Neural crest cell (in vitro differentiated cells): ENCODE measurements at regions not wholly inside any gene's neighbourhood (a gene's known extent, or its start where the extent isn't known, plus 50 kb on each side); places are given as distances from the start of the nearest gene placed in this dataset.

Experiments
- DNase-seq: peaks from one replicate; pipeline ENCODE4 v3.0.0; 2021; ENCODE audit warnings: low read depth, mixed read lengths, low spot score
- H3K27ac Mint-ChIP-seq: one replicate; pipeline ENCODE4 v1.8.0; 2021; ENCODE audit warnings: mild to moderate bottlenecking, mixed read lengths; ENCODE audit not compliant: unreplicated experiment
- H3K27me3 Mint-ChIP-seq: 2 replicates; pipeline ENCODE4 v1.8.0; 2021; ENCODE audit warnings: low read depth, mild to moderate bottlenecking, mixed read lengths
- H3K36me3 Mint-ChIP-seq: 2 replicates; pipeline ENCODE4 v1.8.0; 2021; ENCODE audit warnings: low read depth, mild to moderate bottlenecking, mixed read lengths
- H3K4me1 Mint-ChIP-seq: 2 replicates; pipeline ENCODE4 v1.8.0; 2021; ENCODE audit warnings: mixed read lengths
- H3K4me3 Mint-ChIP-seq: one replicate; pipeline ENCODE4 v1.8.0; 2021; ENCODE audit warnings: mild to moderate bottlenecking, mixed read lengths
- H3K9me3 Mint-ChIP-seq: 2 replicates; pipeline ENCODE4 v1.8.0; 2021; ENCODE audit warnings: mixed read lengths
- TF ChIP-seq, protein P1 (sequence below): fragments of 200-600 bp; sonication (generic); conservative IDR thresholded peaks from 2 replicates; pipeline ENCODE4 v1.5.0; 2021; ENCODE audit warnings: antibody characterized with exemption, mild to moderate bottlenecking

DNA sequence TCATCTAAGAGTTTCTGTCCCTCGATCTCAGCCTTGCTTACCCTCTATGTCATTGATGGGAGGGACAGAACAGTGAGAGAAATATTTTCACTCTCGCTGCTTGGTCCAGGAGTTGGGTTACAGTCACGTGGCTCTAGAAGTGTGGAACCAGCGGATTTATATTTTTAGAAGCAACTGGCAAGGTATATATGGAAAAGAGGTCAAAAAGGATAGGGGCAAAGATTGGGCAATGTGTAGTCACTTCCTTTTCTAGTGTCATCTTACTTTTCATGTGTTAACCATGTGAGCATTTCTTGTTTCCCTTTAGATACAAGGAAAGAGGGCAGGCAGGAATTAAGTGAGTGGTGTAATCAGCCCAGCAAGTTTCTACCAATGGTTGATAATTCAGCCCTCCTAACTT is 111.5 kb upstream of the ZNF366 start:
- H3K27ac Mint-ChIP-seq, result no peak overlapping the region

DNA sequence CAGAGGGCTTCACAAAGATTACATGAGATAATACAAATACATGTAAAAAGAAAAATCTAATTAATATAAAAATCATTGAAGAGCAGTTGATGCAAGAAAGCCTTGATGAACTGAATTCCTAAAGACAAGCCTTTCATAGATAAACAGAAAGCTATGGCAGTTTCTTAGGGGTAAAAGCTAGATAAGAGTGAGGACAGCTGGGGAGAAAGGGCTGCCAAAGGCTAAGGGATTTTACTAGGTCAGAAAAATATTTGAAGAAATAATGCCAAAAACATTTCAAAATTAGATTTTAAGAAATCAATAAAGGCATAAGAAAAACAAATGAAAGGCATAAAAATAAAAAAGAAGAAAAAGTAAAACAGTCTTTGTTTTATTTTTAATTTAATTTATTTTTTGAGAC is 107.9 kb upstream of the ZNF366 start:
- peaks cover 14% of the 10 kb centered on the region for H3K4me1 Mint-ChIP-seq
- DNase-seq, result no peak
- TF ChIP-seq, protein P1, sequence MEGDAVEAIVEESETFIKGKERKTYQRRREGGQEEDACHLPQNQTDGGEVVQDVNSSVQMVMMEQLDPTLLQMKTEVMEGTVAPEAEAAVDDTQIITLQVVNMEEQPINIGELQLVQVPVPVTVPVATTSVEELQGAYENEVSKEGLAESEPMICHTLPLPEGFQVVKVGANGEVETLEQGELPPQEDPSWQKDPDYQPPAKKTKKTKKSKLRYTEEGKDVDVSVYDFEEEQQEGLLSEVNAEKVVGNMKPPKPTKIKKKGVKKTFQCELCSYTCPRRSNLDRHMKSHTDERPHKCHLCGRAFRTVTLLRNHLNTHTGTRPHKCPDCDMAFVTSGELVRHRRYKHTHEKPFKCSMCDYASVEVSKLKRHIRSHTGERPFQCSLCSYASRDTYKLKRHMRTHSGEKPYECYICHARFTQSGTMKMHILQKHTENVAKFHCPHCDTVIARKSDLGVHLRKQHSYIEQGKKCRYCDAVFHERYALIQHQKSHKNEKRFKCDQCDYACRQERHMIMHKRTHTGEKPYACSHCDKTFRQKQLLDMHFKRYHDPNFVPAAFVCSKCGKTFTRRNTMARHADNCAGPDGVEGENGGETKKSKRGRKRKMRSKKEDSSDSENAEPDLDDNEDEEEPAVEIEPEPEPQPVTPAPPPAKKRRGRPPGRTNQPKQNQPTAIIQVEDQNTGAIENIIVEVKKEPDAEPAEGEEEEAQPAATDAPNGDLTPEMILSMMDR, result no peak
- H3K27ac Mint-ChIP-seq, result no peak overlapping the region
- no peaks in the 10 kb centered on the region for H3K9me3 Mint-ChIP-seq
- no peaks in the 10 kb centered on the region for H3K36me3 Mint-ChIP-seq
- H3K4me3 Mint-ChIP-seq, result no peak overlapping the region
- no peaks in the 10 kb centered on the region for H3K27me3 Mint-ChIP-seq

More for the DNA sequence above, 111.5 kb upstream of the ZNF366 start:
- peaks cover 5% of the 10 kb centered on the region for H3K4me1 Mint-ChIP-seq
- no peaks in the 10 kb centered on the region for H3K27me3 Mint-ChIP-seq
- TF ChIP-seq, protein P1, result no peak
- DNase-seq, result no peak
- no peaks in the 10 kb centered on the region for H3K9me3 Mint-ChIP-seq
- no peaks in the 10 kb centered on the region for H3K36me3 Mint-ChIP-seq
- no peak overlapping the region for H3K4me3 Mint-ChIP-seq

DNA sequence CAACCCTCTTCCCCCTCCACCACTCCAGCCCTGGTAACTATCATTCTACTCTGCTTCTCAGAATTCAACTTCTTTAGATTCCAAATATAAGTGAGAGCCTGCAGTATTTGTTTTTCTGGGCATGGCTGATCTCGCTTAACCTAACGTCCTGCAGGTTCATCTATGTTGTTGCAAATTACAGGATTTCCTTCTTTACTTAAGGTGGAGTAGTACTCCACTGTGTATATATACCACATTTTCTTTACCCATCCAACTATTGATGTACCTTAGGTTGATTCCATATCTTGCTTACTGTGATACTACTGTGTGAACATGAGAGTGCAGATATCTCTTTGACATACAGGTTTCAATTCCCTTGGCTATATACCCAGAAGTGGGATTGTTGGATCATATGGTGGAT is 106.3 kb upstream of the ZNF366 start:
- H3K9me3 Mint-ChIP-seq, result no peaks in the 10 kb centered on the region
- H3K4me1 Mint-ChIP-seq, result peaks cover 15% of the 10 kb centered on the region
- no peaks in the 10 kb centered on the region for H3K36me3 Mint-ChIP-seq
- no peak overlapping the region for H3K4me3 Mint-ChIP-seq
- no peaks in the 10 kb centered on the region for H3K27me3 Mint-ChIP-seq
- no peak for DNase-seq
- TF ChIP-seq, protein P1, result no peak
- H3K27ac Mint-ChIP-seq, result no peak overlapping the region

DNA sequence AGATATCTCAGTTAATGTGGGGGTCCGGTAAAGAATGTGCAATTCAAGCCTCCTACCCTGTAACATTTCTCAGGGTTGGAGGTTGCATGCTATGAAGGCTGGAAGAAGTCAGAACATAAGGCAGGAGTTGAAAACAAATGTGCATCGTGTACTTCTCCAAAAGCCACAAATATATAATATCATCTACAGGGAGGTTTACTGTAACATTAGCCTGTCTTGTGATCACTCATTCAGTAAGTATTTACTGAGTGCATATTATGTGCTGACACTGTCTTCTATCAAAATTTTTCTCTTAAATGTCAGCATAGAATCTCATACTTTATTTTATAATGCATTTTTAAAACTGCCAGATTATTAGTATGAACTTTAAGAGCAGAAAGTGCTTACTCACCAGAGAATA is 105.6 kb upstream of the ZNF366 start:
- Mint-ChIP-seq H3K27ac (no peak overlapping the region), H3K9me3 (no peaks in the 10 kb centered on the region), H3K27me3 (no peaks in the 10 kb centered on the region), H3K4me3 (no peak overlapping the region), H3K4me1 (peaks cover 22% of the 10 kb centered on the region), H3K36me3 (no peaks in the 10 kb centered on the region)
- TF ChIP-seq, protein P1, result no peak
- DNase-seq, result no peak

DNA sequence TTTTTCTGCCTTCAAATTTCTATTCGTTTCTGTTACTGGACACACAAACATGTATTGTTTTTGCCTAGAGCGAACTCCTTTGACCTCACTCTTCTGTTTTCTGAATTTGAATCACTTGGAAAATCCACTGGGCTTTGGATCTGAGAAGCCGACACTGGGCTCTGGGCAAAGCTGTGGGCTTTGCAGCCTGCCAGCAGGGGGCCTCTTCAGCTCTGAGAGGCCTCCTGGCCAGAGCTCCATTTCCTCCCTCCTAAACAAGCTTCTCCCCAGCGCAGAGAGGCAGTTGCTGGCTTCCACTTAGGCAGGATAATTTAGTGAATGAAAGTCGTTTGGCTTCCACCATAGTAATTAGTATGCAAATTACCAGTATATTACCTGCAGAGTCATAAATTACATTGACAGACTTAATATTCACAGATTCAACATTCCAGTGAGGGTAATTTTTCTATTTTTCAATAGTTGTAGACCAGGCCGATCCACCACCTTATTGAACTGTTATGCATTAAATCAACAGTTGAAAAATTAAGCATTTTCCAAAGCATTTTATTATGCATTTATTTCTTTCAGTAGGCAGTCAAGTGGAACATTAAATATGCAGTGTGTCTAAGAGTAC is 104.0 kb upstream of the ZNF366 start:
- H3K4me3 Mint-ChIP-seq, result no peak overlapping the region
- DNase-seq, result peak; percentile 64
- H3K27ac Mint-ChIP-seq, result no peak overlapping the region
- TF ChIP-seq, protein P1, result peak; percentile 94
- no peaks in the 10 kb centered on the region for H3K27me3 Mint-ChIP-seq
- H3K9me3 Mint-ChIP-seq, result no peaks in the 10 kb centered on the region
- H3K36me3 Mint-ChIP-seq, result no peaks in the 10 kb centered on the region
- H3K4me1 Mint-ChIP-seq, result peaks cover 22% of the 10 kb centered on the region

DNA sequence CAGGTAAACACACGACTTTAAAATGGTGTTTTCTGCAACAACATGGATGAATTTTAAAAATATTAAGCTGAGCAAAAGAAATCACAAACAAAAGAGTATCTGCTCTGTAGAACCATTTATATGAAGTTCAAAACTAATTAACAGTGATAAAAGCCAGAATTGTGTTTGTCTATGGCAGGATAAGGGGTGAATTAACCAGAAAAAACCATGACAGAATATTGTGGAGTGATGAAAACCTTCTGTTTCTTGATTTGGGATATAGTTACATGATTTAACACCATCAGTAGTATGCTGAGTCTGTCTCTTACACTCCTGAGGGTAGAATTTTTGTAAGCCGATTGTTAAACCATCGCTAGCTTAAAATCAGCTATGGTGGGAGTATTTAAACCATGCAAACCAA is 101.7 kb upstream of the ZNF366 start:
- Mint-ChIP-seq H3K9me3 (no peaks in the 10 kb centered on the region), H3K36me3 (no peaks in the 10 kb centered on the region), H3K27me3 (no peaks in the 10 kb centered on the region), H3K4me1 (peaks cover 22% of the 10 kb centered on the region), H3K27ac (no peak overlapping the region), H3K4me3 (no peak overlapping the region)
- TF ChIP-seq, protein P1, result no peak
- no peak for DNase-seq
